HUES48 (cell line): ENCODE measurements at regions not wholly inside any gene's neighbourhood (a gene's known extent, or its start where the extent isn't known, plus 50 kb on each side); places are given as distances from the start of the nearest gene placed in this dataset.

Source experiments
- H3K27ac ChIP-seq: one replicate; pipeline ENCODE4 v1.7.0; 2013; ENCODE audit warnings: low read depth, low read length, inconsistent platforms
- H3K27me3 ChIP-seq: 2 replicates; pipeline ENCODE4 v1.6.1; 2013; ENCODE audit warnings: mild to moderate bottlenecking, low read length; ENCODE audit not compliant: control insufficient read depth, insufficient read depth
- H3K36me3 ChIP-seq: 2 replicates; pipeline ENCODE4 v1.6.1; 2013; ENCODE audit warnings: low read length; ENCODE audit not compliant: control insufficient read depth, insufficient read depth
- H3K4me1 ChIP-seq: 2 replicates; pipeline ENCODE4 v1.6.1; 2013; ENCODE audit warnings: mild to moderate bottlenecking, low read length; ENCODE audit not compliant: control insufficient read depth, insufficient read depth
- H3K4me3 ChIP-seq: 2 replicates; pipeline ENCODE4 v1.5.1; 2013; ENCODE audit warnings: mild to moderate bottlenecking, low read depth, low read length
- H3K9ac ChIP-seq: 2 replicates; pipeline ENCODE4 v1.6.1; 2013; ENCODE audit warnings: mild to moderate bottlenecking, low read depth, low read length, moderate library complexity
- H3K9me3 ChIP-seq: 2 replicates; pipeline ENCODE4 v1.6.1; 2013; ENCODE audit warnings: low read length; ENCODE audit not compliant: control insufficient read depth, insufficient read depth

DNA sequence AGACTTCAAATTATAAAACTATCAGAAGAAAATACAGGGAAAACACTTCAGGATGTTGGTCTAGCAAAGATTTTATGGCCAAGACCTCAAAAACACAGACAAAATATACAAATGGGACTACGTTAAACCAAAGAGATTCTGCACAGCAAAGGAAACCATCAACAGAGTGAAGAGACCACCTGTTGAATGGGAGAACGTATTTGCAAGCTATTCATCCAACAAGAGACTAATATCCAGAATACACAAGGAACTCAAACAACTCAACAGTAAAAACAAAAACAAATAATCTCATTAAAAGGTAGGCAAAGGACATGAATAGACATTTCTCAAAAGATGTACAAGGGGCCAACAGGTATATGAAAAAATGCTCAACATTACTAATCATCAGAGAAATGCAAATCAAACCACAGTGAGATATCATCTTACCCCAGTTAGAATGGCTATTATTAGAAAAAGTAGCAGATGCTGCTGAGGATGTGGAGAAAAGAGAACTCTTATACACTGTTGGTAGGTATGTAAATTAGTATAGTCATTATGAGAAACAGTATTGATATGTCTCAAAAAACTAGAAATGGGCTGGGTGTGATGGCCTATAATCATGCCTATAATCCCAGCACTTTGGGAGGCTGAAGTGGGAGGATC lies 112.6 kb downstream of the LRIG2 start:
- H3K9ac ChIP-seq = no peak overlapping the region
- no peaks in the 10 kb centered on the region for H3K27me3 ChIP-seq
- no peaks in the 10 kb centered on the region for H3K4me1 ChIP-seq
- H3K27ac ChIP-seq = no peak overlapping the region
- no peaks in the 10 kb centered on the region for H3K9me3 ChIP-seq
- no peaks in the 10 kb centered on the region for H3K36me3 ChIP-seq
- no peak overlapping the region for H3K4me3 ChIP-seq

DNA sequence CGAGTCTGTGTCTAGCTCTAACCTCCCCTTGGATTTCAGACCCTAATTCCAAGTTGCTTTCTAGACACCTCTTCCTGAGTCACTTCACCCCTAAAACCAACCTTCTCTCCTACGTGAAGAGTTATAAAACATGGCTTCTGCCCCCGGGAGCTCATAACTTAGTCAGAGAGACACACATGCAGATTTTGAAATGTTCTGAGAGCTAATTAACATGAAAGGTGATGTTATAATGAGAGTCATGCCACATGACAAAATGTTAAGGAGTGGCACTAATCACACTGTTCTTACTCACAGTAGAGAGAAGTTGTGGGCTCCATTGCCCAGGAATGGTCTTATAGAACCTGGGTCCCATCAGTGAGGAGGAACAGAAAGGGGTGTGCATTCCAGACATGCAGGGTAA lies 117.1 kb downstream of the LRIG2 start:
- Histone ChIP-seq H3K4me1 (no peaks in the 10 kb centered on the region), H3K27ac (no peak overlapping the region), H3K9ac (no peak overlapping the region), H3K36me3 (no peaks in the 10 kb centered on the region), H3K4me3 (no peak overlapping the region), H3K9me3 (no peaks in the 10 kb centered on the region), H3K27me3 (no peaks in the 10 kb centered on the region)

DNA sequence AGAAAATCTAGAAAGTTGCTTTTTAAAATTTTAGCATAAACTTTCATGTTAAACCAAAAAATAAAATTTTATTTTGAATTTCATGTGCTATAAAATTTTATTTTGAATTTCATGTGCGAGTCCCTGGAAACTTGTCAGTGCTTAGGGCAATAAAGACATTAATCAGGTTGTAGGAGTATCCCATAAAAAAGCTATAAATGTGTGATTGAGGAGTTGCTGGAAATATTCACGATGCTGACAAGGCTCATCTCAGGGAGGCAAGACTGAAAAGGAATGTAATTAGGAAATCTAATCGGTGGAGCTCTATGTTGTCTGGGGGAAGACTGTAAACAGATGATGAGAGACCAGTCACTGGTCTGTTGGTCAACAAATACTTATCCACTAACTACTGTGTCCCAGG lies 117.9 kb downstream of the LRIG2 start:
- Histone ChIP-seq H3K9me3 (no peaks in the 10 kb centered on the region), H3K4me1 (peaks cover 2% of the 10 kb centered on the region; the same call in 1 of the 2 replicates), H3K27ac (no peak overlapping the region), H3K36me3 (no peaks in the 10 kb centered on the region), H3K27me3 (no peaks in the 10 kb centered on the region), H3K9ac (no peak overlapping the region), H3K4me3 (no peak overlapping the region)

DNA sequence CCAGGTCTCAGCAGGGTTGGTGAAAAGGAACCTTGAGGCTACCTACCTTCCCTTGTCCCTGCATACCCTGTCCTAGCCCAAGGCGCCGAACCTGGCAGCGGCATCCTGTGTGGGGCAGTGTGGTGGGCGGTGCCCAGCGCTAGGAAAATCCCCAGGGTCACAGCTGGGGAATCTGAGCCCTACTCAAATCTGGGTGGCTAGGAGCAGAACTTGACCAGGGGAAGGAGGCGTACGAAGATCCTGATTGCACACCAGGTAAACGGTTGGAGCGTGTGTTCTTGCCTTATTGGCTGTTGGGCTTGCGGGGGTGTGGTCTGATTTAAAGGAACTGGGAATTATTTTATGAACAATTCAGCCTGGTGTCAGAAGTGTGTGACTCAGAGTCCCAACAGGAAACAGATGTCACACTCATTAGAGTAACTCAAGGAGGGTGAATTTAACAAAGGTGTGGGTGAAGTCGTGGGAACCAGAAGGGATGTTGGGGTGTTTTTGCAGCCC lies 118.6 kb downstream of the LRIG2 start:
- H3K9ac ChIP-seq = no peak overlapping the region
- no peak overlapping the region for H3K4me3 ChIP-seq
- no peaks in the 10 kb centered on the region for H3K9me3 ChIP-seq
- no peaks in the 10 kb centered on the region for H3K36me3 ChIP-seq
- H3K27ac ChIP-seq = no peak overlapping the region
- H3K4me1 ChIP-seq = peaks cover 8% of the 10 kb centered on the region; the same call in 1 of the 2 replicates
- H3K27me3 ChIP-seq = no peaks in the 10 kb centered on the region

DNA sequence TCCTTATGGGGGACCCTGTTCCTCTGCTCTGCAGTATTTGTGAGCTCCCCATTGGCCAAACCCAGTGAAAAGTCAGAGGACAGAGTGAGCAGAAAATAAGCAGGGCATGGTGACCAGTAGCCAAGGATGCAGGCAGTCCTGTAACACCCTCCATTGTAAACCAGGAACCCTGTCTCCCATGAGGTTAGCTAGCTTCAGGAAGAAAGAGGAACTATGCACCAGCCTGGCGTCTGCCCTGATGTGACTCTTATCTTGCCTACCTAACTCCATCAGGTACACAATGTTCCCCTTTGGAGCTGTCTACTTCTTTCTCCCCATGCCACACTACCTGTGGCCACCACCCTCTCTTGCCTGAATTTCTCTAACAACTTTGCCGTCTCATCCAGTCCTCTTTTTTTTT lies 119.2 kb downstream of the LRIG2 start:
- H3K9ac ChIP-seq = no peak overlapping the region
- H3K27me3 ChIP-seq = no peaks in the 10 kb centered on the region

DNA sequence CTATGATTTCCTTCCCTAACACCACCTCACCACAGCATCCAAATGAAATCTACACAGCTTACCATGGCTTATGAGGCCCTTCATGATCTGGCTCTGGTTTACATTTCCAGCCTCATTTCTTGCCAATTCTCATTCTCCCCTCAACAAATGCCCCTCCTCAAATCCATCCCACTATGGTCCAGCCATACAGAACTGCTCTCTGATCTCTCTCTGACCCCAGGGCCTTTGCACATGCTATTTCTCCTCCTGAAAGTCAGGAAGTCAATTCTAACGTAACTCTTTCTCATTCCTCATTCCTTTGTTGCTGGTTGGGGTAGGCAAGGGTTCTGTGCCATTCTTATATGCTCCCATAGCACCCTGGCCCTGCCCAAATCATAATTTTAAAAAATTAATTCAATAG lies 120.0 kb downstream of the LRIG2 start:
- no peaks in the 10 kb centered on the region for H3K9me3 ChIP-seq
- no peak overlapping the region for H3K27ac ChIP-seq
- H3K36me3 ChIP-seq = no peaks in the 10 kb centered on the region
- H3K4me1 ChIP-seq = peaks cover 22% of the 10 kb centered on the region
- no peak overlapping the region for H3K9ac ChIP-seq
- H3K4me3 ChIP-seq = no peak overlapping the region
- H3K27me3 ChIP-seq = no peaks in the 10 kb centered on the region

More for the DNA sequence above, 119.2 kb downstream of the LRIG2 start:
- Histone ChIP-seq H3K4me1 (peaks cover 15% of the 10 kb centered on the region), H3K4me3 (no peak overlapping the region), H3K36me3 (no peaks in the 10 kb centered on the region), H3K27ac (no peak overlapping the region), H3K9me3 (no peaks in the 10 kb centered on the region)

DNA sequence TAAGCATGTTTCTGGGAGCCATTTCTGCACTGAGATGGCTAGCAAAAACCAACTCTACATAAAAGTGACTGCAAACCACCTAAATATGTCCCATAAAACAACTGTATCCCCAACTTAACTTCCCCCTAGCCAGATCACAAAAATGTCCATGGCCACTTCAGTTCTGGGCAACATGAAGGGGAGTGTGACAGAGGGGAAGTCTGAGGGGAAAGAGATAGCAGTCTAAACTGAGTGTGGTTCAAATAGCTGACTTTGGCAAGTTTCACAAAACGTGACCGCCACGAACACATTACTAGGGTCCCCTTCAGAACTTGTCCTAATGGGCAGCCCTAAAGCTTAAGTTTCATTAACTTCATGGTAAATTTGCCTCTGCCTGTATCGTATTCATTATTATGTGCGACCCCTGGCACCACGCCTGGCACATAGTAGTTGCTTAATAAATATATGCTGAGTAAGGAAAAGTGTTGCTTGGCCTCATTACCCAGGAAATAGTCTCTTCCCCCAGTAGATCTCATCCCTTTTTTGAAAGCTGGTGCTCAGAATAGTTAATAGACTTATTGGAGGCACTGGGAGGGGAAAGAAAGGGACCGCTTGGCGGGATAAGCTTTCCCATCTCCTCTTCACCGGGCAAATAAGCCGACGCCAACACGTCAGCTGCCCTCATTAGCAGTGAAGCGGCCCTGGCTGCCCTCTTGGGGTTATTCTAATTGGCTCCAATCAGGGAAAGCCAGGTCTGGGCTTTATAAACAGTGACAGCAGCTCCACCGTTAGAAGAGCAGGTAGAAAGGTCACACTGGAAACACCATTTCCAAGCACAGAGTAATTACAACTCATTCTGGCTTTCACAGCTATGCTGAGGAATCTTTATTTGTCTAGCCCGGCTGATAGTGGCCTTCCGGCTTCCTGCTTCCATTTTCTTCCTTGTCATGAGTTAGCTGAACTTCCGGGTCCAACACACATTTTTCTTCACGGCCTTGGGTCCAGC lies 122.1 kb downstream of the LRIG2 start:
- Histone ChIP-seq H3K9ac (no peak overlapping the region), H3K4me1 (peaks cover 30% of the 10 kb centered on the region), H3K27ac (no peak overlapping the region), H3K4me3 (no peak overlapping the region), H3K27me3 (no peaks in the 10 kb centered on the region), H3K9me3 (no peaks in the 10 kb centered on the region), H3K36me3 (no peaks in the 10 kb centered on the region)

DNA sequence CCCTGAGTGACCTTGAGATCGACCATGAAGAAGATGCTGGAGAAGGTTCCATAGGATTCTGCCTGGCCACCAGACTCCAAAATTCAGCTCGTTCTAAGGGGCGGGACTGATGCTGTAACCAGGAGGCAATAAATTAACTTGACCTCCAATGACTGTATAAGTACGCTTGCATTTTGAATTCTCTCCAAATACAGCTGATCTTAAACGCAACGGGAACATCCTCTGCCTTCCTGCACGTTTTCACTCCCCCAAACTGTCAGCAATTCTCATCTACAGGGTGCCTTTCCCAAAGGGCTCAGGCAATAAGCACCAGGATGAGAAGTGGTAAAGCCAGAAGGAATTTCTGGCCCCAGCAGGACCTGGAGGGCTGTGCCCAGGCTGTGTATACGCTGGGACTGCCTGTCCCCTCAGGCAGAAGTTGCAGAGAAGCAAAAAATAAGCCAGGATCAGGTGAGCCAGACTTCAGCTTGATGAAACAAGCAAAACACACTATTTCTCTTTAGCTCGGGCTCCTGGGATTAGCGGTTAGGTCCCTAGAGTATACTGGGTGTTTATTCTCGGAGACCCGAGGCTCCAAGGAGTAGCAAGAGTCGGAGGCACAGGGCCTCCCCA lies 124.8 kb downstream of the LRIG2 start:
- no peaks in the 10 kb centered on the region for H3K36me3 ChIP-seq
- no peaks in the 10 kb centered on the region for H3K9me3 ChIP-seq
- peaks cover 53% of the 10 kb centered on the region for H3K4me1 ChIP-seq
- no peak overlapping the region for H3K4me3 ChIP-seq
- H3K9ac ChIP-seq = no peak overlapping the region
- no peak overlapping the region for H3K27ac ChIP-seq
- no peaks in the 10 kb centered on the region for H3K27me3 ChIP-seq

DNA sequence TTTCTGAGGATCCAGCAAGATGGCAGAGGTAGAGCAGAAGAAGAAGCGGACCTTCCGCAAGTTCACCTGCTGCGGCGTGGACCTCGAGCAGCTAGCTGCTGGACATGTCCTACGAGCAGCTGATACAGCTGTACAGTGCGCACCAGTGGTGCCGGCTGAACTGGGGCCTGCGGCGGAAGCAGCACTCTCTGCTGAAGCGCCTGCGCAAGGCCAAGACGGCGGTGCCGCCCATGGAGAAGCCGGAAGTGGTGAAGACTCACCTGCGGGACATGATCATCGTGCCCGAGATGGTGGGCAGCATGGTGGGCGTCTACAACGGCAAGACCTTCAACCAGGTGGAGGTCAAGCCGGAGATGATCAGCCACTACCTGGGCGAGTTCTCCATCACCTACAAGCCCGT lies 125.8 kb downstream of the LRIG2 start:
- H3K27ac ChIP-seq = no peak overlapping the region
- no peak overlapping the region for H3K4me3 ChIP-seq
- H3K4me1 ChIP-seq = peaks cover 53% of the 10 kb centered on the region
- no peaks in the 10 kb centered on the region for H3K36me3 ChIP-seq
- no peaks in the 10 kb centered on the region for H3K27me3 ChIP-seq
- H3K9ac ChIP-seq = no peak overlapping the region
- H3K9me3 ChIP-seq = no peaks in the 10 kb centered on the region

DNA sequence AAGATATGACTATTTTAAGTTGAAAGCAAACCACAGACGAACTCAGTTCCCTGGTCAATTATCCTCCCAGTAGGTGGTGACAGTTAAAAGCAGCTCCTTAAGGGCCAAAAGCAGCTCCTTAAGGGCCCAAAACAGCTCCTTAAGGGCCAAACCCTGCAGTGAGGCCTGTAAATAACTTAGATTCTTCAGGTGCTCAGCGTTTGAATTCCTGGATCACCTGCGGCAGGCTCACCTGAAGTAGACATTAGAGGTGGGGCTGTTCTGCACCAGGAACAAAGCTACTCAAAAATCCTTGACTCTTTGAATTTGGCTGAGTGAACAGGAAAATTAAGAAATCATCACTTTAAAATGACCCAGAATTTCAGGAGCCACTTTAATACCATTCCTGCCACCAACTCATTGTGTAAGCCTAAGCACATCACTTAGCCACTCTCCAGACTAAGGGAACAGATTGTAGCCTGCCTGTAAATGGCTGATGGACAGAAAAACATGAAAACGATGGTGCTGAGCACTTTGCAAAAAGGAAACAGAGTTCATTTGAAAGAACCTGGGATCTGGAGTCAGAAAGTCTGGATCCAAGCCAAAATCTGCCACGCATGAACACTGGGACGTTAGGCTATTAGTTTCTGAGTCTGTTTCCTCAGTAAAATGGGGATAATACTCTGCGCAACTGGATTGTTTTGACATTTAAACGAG lies 126.9 kb downstream of the LRIG2 start:
- Histone ChIP-seq H3K9ac (no peak overlapping the region), H3K9me3 (no peaks in the 10 kb centered on the region), H3K36me3 (no peaks in the 10 kb centered on the region), H3K27ac (peak overlapping the region; percentile 75), H3K4me1 (peaks cover 53% of the 10 kb centered on the region), H3K4me3 (no peak overlapping the region), H3K27me3 (no peaks in the 10 kb centered on the region)
